Sigmoid colon (tissue), 6 donors: ENCODE measurements at regions not wholly inside any gene's neighbourhood (a gene's known extent, or its start where the extent isn't known, plus 50 kb on each side); places are given as distances from the start of the nearest gene placed in this dataset.

ENCODE experiments used
- DNase-seq: peaks from one replicate; pipeline ENCODE4 v3.0.0-alpha.2; 2019
- H3K27ac ChIP-seq, 4 donors: fragments of 200-600 bp; sonication (generic); one replicate each; pipeline ENCODE4 v1.5.1; 2016 to 2019; ENCODE audit warnings: mild to moderate bottlenecking in 1 of 4
- H3K27me3 ChIP-seq, 3 donors: fragments of 200-600 bp; sonication (generic); one replicate each; pipeline ENCODE4 v1.5.1; 2019; ENCODE audit warnings: mild to moderate bottlenecking in 1 of 3
- H3K36me3 ChIP-seq, 4 donors: fragments of 200-600 bp; sonication (generic); one replicate each; pipeline ENCODE4 v1.5.1; 2016 to 2019
- H3K4me1 ChIP-seq, 4 donors: fragments of 200-600 bp; sonication (generic); one replicate each; pipeline ENCODE4 v1.5.1; 2017 to 2019
- H3K4me3 ChIP-seq, 4 donors: fragments of 200-600 bp; sonication (generic); one replicate each; pipeline ENCODE4 v1.5.1; 2017 to 2019; ENCODE audit warnings: mild to moderate bottlenecking in 2 of 4, moderate library complexity in 1 of 4
- H3K9me3 ChIP-seq, 4 donors: fragments of 200-600 bp in 3 of 4; sonication (generic) in 3 of 4; one replicate each; pipeline versions ENCODE4 v1.5.1 to v1.6.1; 2013 to 2019
- EP300 ChIP-seq, 4 donors: sonication (generic); formaldehyde crosslinking; IDR thresholded peaks; one replicate each; pipeline ENCODE4 v1.6.1; 2017; ENCODE audit warnings: antibody characterized with exemption in 4 of 4
- POLR2A ChIP-seq, 2 donors: fragments of 450-650 bp; IDR thresholded peaks; one replicate each; pipeline ENCODE4 v1.6.1; 2016; ENCODE audit warnings: antibody characterized with exemption in 2 of 2, mild to moderate bottlenecking in 2 of 2, moderate library complexity in 2 of 2
- POLR2AphosphoS5 ChIP-seq, 4 donors: sonication (generic); formaldehyde crosslinking; IDR thresholded peaks; one replicate each; pipeline ENCODE4 v1.6.1; 2017; ENCODE audit warnings: antibody characterized with exemption in 4 of 4
- WGBS, 2 donors: extraction: QIAGEN DNeasy Blood & Tissue Kit; methylation state at CpG; one replicate each; pipeline ENCODE4 v1.1.7; 2013; 5-methylcytosine and 5-hydroxymethylcytosine counted together
- intact Hi-C: fragments of 100-400 bp; cut with DNase I; formaldehyde crosslinking; loops from one replicate; pipeline ENCODE4 v1.15.1; 2023
- TF ChIP-seq, protein P1 (sequence below), 4 experiments: fragments of 450-650 bp in 3 of 4; fragments of 200-600 bp in 1 of 4; IDR thresholded peaks; one replicate each; pipeline ENCODE4 v1.5.1; 2016 to 2019; ENCODE audit warnings: antibody characterized with exemption in 4 of 4, mild to moderate bottlenecking in 3 of 4, moderate library complexity in 2 of 4
- donor health status: healthy with polysubstance abuse.
- donor health status: healthy.

DNA sequence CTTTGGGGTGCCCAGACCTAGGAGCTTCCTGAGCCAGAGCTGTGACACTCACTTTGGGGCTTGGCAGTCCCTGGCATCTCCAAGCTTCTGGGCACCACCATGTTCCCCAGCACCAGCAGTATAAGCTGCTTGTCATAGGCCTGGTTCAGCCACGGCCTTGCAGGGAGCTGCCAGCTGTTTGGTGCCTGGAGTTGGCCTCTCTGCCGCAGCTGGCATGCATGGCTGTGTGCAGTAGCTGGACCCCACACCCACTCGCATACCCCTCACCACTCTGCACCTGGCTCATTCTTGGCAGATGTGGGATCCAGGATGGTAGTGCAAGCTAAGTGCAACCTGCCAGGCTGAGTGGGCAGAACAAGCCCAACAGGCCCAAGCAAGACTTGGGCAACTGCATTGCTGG lies 73.4 kb upstream of the BRD7 start:
- no peaks in the 10 kb centered on the region for H3K36me3 ChIP-seq
- TF ChIP-seq POLR2A (IDR thresholded peaks at IDR 0.05) (no peak), EP300 (IDR thresholded peaks at IDR 0.05) (no peak), POLR2AphosphoS5 (IDR thresholded peaks at IDR 0.05) (no peak)
- TF ChIP-seq, protein P1, sequence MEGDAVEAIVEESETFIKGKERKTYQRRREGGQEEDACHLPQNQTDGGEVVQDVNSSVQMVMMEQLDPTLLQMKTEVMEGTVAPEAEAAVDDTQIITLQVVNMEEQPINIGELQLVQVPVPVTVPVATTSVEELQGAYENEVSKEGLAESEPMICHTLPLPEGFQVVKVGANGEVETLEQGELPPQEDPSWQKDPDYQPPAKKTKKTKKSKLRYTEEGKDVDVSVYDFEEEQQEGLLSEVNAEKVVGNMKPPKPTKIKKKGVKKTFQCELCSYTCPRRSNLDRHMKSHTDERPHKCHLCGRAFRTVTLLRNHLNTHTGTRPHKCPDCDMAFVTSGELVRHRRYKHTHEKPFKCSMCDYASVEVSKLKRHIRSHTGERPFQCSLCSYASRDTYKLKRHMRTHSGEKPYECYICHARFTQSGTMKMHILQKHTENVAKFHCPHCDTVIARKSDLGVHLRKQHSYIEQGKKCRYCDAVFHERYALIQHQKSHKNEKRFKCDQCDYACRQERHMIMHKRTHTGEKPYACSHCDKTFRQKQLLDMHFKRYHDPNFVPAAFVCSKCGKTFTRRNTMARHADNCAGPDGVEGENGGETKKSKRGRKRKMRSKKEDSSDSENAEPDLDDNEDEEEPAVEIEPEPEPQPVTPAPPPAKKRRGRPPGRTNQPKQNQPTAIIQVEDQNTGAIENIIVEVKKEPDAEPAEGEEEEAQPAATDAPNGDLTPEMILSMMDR (IDR thresholded peaks at IDR 0.05): no peak
- H3K27me3 ChIP-seq: no peaks in the 10 kb centered on the region
- no peak overlapping the region for H3K4me3 ChIP-seq
- intact Hi-C loops: no loop called here
- peaks cover 0 to 23% (median 8%) of the 10 kb centered on the region in 4 donors for H3K9me3 ChIP-seq
- WGBS, 2 donors: 92% methylated on average over 3 of the region's 3 CpGs
- H3K4me1 ChIP-seq: no peaks in the 10 kb centered on the region
- no peak for DNase-seq
- no peak overlapping the region for H3K27ac ChIP-seq

DNA sequence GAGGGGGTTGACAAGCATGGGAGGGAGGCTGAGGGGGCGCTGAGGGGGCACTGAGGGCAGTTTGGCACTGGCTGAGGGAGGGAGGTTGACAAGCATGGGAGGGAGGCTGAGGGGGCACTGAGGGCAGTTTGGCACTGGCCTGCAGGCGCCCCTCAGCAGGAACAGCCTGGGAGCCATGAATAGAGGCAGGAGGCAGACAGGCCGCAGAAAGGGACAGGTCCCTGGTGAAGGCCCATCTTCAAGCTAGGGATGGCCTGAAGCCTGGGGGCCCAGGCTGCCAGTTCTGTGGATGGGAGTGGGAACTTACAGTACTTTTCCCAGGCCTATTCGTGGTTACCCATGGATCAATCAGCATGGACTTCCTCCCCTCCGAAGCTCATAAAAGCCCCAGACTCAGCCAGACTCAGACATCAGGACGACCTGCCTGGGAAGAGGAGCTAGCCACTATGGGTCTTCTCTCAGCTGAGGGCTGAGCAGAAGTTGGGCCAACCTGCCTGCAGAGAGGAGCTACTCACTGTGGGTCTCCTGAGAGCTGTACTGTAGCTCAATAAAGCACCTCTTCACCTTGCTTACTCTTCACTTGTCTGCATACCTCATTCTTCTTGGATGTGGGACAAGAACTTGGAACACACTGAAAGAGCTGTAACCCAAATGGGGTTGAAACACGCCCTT lies 72.8 kb upstream of the BRD7 start:
- TF ChIP-seq POLR2A (IDR thresholded peaks at IDR 0.05): no peak
- TF ChIP-seq, protein P1 (IDR thresholded peaks at IDR 0.05): no peak
- no peak for TF ChIP-seq EP300 (IDR thresholded peaks at IDR 0.05)
- no peak for TF ChIP-seq POLR2AphosphoS5 (IDR thresholded peaks at IDR 0.05)
- no peaks in the 10 kb centered on the region for H3K36me3 ChIP-seq
- H3K27me3 ChIP-seq: no peaks in the 10 kb centered on the region
- no peaks in the 10 kb centered on the region for H3K4me1 ChIP-seq
- H3K9me3 ChIP-seq: peaks cover 0 to 23% (median 8%) of the 10 kb centered on the region in 4 donors
- WGBS, 2 donors: 53 to 82% methylated on average over 7 of the region's 7 CpGs
- H3K4me3 ChIP-seq: no peak overlapping the region
- DNase-seq: no peak
- intact Hi-C loops: no loop called here
- H3K27ac ChIP-seq: no peak overlapping the region

DNA sequence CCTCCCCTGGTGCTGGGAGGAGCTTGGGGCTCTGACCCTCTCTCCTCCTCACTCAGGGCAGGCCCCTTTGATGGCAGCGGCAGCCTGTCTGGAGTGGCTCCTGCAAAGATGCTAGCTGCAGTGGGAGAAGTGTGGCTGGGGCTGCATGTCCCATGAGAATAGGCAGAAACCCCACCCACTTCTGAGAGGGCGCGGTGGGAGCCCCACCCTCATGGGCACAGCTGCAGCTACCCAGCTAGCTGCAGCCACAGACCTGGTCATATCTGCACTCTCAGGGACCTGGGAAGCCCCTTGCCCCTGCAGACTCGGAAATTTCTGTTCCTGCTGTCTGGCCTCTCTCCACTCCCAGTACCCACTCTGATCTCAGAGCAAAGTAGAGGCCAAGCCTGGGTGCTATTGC lies 72.2 kb upstream of the BRD7 start:
- TF ChIP-seq POLR2A (IDR thresholded peaks at IDR 0.05) (no peak), EP300 (IDR thresholded peaks at IDR 0.05) (no peak), POLR2AphosphoS5 (IDR thresholded peaks at IDR 0.05) (no peak)
- TF ChIP-seq, protein P1 (IDR thresholded peaks at IDR 0.05): no peak
- H3K9me3 ChIP-seq: peaks cover 0 to 23% (median 8%) of the 10 kb centered on the region in 4 donors
- no peak overlapping the region for H3K27ac ChIP-seq
- H3K4me3 ChIP-seq: no peak overlapping the region
- DNase-seq: no peak
- no peaks in the 10 kb centered on the region for H3K27me3 ChIP-seq
- H3K36me3 ChIP-seq: no peaks in the 10 kb centered on the region
- WGBS, 2 donors: 91 to 95% methylated on average over 4 of the region's 4 CpGs
- no peaks in the 10 kb centered on the region for H3K4me1 ChIP-seq
- intact Hi-C loops: no loop called here

DNA sequence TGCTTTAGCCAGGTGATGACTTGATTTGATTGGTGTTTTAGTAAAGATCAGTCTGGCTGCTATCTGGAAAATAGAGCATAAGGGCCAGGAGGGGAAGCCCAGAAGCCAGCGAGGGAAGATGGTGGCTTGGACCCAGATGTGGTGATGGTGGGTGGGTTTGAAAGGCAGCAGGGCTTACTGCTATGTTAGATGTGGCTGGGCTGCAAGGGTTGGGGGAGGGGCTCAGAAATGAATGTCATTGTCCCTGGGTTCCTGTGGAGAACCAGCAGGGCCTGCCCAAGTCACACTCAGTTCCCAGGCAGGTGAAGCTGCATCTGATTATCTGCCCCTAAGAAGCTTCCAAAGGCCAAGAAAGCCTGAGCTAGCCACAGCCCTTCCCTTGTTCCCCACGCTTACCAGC lies 71.7 kb upstream of the BRD7 start:
- H3K36me3 ChIP-seq: no peaks in the 10 kb centered on the region
- WGBS, 2 donors: 69 to 80% methylated on average over 2 of the region's 2 CpGs
- no peaks in the 10 kb centered on the region for H3K4me1 ChIP-seq
- no peaks in the 10 kb centered on the region for H3K27me3 ChIP-seq
- no peak for DNase-seq
- peaks cover 0 to 23% (median 8%) of the 10 kb centered on the region in 4 donors for H3K9me3 ChIP-seq
- TF ChIP-seq POLR2A (IDR thresholded peaks at IDR 0.05): no peak
- TF ChIP-seq POLR2AphosphoS5 (IDR thresholded peaks at IDR 0.05): no peak
- no peak for TF ChIP-seq EP300 (IDR thresholded peaks at IDR 0.05)
- TF ChIP-seq, protein P1 (IDR thresholded peaks at IDR 0.05): no peak
- no peak overlapping the region for H3K27ac ChIP-seq
- intact Hi-C loops: no loop called here
- H3K4me3 ChIP-seq: no peak overlapping the region
